Dedifferentiated amniotic fluid mesenchymal stem cell (primary cell): ENCODE measurements at regions not wholly inside any gene's neighbourhood (a gene's known extent, or its start where the extent isn't known, plus 50 kb on each side); places are given as distances from the start of the nearest gene placed in this dataset.
A peak's percentile ranks its signal among the peaks of the same experiment; 100 is the strongest.

ENCODE experiments used
- DNase-seq: peaks from one replicate; pipeline ENCODE4 v3.0.0-alpha.2; 2016; ENCODE audit errors: extremely low spot score

DNA sequence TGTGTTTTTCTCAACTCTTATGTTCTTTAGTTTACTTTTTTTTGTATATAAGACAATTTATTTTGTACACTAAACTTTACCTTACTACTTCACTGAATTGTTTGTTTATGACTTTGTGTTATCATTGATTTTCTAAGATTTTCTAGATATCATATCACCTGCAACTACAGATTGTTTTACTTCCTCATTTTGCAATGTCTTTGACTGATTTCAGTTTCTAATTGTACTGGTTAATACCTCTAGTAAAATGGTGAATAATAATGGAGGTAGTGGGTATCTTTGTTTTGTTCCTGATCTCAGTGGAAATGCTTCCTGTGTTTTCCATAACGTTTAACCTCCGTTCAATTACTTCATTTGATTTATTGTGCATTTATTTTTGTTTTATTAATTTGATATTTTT is 490.2 kb downstream of the TLL1 start:
- no peak for DNase-seq

DNA sequence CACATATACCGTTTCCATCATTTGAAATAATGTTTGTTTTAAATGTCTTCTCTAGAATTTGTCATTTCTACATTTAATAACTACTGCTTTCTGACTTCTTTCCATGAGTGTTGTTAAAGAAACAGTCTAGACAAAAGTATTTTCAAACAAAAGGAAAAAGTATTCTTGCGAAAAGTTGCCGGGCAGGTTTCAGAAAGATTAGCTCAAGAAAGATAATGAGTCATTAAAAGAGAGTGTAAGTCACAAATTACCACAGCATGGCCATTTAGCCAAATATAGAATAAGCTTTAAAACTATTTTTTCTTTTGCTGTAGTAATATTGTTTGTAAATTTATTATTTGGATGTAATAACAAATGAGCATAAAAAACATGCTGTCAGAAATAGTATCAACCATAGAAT is 493.0 kb downstream of the TLL1 start:
- no peak for DNase-seq

DNA sequence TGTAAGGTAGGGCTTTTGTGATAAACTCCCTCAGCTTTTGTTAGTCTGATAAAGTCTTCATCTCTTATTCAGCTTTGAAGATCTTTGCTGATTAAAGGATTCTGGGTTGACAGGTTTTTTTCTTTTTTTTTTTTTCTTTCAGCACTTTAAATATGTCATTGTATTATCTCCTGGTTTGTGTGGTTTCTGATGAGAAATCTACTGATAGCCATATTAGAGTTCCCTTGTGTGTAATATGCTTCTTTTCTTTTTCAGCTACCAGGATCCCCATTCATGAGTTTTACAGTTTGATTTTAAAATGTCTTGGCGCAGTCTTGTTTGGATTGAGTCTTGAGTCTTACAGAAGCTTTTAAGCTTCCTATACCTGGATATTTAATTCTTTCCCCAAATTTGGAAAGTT is 504.5 kb downstream of the TLL1 start:
- no peak for DNase-seq

DNA sequence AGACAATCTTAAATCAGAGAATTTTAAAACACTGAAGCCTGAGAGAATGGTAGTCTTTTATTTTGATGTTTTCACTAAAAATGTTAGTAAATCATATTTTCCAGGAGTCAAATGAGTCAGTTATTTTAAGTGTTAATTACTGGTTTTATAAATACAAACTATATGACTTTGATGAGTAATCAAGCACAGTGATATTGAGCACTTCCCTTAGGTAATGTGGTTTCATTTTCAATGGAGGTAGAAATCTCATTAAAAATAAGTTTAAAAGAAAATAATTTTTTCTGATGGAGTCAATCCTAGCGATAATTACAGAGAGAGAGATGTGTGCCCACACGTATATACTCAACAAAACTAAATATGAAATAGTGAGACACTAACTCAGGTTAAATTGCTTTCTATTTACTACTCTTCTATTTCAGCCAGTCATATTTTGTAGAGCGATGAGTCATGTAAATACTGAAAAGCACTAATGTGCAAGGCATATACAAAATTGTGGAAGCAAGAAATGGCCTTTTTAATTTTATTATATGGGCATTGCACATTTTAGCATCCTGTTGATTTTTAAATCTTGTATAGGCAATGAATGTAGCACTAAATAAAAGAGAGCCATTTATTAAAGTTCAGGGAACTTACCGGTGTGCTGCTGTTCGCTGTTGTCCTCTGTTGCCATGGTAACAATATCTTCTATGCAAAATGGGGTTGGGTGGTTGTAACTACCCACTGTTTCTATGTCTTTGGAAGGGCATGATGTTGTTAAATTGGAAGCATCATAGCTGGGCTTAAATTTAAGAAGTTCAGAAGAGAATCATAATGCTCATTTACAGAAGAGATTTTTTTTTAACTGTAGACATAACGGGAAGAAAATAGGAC is 513.7 kb downstream of the TLL1 start:
- no peak for DNase-seq

DNA sequence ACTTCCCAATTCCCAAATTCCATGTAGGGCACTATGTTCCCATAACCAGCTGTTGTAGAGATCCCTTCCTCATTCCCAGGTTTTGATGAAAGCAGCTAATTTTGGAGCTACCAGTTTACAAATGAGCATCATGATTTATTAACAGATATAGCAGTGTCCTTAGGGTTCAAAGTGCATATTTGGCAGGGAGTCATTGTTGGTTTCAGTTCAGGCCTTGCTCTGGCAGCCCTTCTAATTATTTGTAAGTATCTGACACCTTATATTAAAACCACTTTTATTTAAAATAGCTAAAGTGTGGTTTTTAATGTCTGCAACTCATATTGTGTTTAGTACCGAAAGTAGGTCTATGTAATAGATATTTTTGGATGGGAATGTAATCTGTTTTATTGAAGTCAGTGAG is 518.5 kb downstream of the TLL1 start:
- DNase-seq, result no peak

DNA sequence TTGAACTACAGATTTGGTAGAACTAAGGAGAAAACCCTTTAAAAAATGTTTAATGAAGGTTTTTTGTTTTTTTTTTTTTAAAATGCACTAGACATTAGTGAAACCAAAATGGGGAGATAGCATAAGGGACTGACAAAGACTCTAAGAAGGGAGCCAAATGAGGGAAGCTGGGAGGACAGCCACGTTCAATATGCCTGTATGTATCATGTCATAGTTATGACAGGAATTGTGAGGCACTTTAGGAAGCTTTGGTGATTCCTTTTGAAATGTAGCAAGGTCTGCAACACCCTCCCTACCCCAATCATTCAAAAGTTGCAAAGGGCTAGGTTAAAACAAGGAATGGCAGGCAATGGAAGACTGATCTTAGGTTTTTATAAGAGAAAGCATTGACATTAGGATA is 526.0 kb downstream of the TLL1 start:
- no peak for DNase-seq

DNA sequence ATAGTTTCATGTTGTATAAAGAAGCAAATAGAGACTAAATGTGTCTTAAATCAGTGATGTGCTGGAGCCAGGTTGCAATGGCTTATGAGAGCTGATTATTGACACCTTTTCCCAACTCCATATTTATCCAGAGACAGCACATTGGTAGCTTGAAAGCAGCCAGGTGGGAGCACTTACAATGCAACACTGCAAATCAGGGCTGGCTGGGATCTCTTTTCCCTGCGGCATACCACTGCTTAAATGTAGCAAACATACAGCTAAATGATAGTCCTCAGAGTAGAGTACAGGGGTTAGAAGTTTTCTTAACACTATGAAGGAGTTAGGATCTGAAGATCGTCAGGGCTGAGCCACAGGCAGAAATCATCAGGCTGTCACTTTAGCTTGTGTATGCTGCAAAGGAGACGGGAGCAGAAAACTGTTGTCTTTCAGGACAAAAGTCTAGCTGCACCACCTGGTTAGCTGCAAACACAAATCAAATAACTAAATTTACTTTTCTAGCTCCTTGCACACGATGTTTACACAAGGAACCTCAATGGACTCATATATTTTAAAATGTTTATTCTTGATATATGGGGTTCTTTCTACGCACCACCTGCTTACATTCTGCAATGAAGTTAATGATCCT is 527.3 kb downstream of the TLL1 start:
- DNase-seq, result no peak

DNA sequence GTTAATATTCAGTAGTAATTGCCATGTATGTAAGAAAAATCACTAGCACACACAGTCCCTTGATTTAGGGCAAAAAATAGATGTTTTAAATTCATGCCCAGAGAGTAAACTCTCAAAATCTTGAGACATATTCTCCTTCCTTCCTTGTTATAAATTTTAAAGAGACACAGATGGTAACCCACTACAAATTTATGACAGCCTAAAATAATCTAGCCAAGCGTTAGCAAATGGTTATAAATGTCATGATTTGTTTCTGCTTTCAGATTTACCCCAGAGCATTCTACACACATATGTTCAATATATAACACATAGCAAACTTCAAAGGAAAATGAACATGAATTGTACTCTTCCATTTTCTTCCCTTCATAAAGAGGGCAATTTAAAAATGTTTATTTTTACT is 540.3 kb downstream of the TLL1 start:
- DNase-seq, result no peak

DNA sequence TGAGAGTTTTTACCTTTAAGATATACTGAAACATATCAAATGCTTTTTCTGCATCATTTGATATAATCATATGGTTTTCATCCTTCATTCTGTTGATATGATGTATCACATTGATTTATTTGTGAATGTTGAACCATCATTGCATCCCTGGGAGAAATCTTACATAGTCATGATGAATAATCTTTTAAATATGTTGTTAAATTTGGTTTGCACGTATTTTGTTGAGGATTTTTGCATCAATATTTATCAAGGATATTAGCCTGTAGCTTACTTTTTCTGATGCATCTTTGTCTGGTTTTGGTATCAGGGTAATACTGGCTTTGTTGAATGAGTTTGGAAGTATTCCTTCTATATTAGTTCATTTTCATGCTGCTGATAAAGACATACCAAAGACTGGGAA is 541.4 kb downstream of the TLL1 start:
- DNase-seq, result no peak

DNA sequence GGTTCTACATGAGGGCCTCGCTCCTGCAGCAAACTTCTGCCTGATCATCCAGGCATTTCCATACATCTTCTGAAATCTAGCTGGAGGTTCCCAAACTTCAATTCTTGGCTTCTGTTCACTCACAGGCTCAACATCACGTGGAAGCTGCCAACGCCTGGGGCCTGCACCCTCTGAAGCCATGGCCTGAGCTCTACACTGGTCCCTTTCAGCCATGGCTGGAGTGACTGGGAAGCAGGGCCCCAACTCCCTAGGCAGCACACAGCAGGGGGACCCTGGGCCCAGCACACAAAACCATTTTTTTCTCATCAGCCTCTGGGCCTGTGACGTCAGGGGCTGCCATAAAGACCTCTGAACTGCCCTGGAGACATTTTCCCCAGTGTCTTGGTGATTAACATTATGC is 542.7 kb downstream of the TLL1 start:
- DNase-seq, result no peak

DNA sequence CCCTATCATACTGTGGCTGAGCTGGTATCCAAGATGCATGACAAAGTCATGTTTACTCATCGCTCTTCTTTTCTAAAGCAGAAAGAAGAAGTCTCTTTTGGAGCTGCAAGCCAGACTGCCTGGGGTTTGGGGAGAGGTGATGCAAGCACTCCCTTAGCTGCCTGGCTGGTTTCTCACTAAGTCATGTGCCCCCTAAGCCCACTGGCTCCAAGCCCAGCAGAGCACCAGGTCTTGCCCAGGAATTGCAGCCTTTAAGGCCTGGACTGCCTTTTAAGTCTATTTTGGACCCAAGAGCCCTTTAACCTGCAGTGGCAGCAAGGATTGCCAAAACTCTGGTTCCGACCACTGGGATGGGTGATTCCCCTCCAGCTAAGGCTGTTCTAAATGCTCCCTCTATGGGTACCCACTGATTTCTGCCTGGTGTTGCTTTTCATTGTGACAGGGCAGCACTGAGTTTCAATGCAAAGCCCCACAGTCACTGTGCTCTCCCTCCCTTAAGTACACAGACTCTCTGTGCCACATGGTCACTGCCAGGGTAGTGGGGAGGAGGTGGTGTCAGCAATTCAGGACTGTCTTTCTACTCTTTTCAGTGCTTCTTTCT is 548.6 kb downstream of the TLL1 start:
- no peak for DNase-seq

DNA sequence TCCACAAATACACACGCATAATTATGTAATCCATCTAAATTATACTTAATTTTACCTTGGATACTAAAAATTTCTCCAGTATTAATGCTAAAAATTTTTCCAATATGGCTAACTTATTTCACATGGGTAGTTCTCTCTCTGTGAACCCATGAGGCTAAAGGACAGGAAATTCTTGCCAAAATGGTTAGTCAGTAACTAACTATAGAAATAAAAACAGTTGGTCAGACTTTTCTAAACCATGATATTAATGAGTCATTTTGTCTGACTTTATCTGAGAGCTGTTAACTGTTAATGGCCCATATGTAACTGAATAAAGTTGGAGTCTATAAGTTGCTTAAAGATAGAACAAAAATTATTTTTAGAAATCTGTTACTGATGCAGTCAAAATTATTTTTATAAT is 549.4 kb downstream of the TLL1 start:
- DNase-seq, result peak; percentile 36

DNA sequence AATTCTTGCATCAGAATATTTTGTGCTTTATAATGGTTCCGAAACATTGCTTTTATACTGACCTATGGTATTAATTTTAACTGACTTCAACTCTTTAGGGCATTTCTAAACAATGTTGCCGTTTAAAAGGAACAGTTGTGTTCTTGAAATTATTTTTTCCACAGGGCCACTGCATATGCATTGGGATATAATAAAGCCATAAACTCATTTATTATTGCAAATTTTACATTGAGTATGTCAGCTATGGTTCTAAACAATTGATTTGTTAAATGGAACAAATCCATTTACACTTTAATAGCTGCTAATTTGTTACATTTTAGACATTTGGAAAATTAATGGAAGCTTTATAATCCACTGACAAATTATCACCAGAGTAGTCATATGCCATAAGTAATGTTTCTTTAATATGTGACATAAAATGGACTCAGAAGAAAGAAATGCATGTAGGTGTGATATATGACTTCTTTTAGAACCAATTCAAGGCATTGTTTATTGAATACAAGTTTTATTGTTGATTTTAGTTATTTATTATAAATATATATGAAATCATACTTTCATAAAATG is 553.3 kb downstream of the TLL1 start:
- no peak for DNase-seq

DNA sequence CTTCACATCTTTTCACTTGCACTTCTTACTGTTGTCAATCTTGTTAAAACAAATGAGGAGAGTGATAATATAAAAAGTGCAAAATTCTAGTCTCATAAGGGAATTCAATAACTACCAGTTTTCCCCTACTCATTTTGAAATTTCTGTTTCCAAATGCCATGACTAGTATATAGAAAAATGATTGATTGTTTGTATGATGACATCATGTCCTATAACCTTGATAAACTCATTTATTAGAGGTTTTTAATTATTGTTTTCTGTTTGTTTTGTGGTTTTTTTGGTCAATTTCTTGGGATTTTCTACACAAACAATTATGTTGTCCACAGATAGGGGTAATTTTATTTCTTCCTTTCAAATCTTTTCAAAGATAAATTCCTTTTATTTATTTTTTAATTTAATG is 559.1 kb downstream of the TLL1 start:
- no peak for DNase-seq

DNA sequence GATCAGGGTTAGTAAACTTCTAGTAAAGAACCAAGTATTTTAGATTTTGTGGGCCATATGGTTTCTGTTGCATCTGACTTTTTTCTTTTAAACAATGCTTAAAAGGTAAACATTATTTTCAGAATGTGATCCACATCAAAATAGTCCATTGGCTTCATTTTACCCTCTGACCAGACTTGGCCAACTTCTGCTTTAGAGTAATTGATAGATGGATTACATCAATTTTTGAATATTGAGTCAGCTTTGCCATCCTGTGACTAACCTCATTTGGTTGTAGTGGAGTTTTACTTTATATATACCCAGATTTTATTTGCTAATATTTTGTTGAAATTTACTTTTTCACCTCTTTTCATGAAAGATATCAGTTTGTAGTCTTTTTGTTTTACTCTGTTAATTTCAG is 559.8 kb downstream of the TLL1 start:
- peak; percentile 28 for DNase-seq

DNA sequence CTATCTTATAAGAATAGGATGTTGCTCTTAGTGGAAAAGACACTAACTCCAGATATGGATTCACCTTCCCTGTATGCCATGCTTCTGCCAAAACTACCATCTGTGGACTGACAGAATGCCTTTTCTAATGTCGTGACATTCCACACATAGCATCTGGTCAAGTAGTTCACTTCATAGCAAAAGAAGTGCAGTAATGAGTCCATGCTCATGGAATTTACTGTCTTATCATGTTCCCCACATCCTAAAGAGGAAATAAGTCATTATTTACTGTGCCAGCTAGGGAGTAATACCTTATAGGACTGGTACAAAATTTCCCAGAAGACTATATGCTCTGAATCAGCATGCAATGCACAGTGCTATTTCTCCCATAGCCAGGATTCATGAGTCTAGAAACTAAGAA is 562.4 kb downstream of the TLL1 start:
- peak; percentile 49 for DNase-seq

DNA sequence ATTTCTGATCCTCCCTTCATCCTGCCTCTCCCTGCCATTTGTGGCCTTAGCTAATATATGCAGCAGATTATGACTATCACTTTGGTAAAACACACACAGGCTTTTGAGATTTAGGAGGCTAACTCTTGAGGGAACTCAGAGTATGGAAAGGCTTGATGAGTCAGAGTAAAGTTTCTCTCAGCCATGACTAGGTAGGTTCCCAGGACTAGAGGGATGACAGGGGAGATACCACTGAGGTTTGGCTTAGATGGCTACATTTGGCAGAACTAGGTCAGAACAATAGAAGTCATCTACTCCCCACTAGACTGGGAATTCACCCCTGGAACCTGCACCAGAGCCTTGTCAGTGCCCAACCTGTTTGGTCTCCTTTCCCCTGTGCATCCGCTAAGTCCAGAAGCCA is 585.7 kb downstream of the TLL1 start:
- DNase-seq, result no peak

DNA sequence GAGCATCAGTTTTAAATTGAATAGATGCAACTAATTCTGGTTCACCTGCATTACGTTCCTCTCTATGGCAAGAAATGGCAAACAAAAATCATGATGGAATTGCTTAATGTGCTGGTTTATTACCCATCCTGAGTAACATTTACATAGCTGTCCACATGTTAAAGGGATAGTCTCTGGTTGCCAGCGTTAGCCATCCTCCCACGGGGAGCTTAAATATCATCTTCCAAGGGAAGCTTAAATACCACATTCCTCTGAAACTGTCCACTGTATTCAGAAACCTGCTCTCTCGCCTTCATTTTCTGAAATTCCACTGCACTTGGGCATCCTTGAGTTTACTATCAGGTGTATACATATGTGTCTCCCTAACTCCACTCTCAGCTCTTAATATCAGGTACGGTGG is 586.6 kb downstream of the TLL1 start:
- DNase-seq, result no peak

DNA sequence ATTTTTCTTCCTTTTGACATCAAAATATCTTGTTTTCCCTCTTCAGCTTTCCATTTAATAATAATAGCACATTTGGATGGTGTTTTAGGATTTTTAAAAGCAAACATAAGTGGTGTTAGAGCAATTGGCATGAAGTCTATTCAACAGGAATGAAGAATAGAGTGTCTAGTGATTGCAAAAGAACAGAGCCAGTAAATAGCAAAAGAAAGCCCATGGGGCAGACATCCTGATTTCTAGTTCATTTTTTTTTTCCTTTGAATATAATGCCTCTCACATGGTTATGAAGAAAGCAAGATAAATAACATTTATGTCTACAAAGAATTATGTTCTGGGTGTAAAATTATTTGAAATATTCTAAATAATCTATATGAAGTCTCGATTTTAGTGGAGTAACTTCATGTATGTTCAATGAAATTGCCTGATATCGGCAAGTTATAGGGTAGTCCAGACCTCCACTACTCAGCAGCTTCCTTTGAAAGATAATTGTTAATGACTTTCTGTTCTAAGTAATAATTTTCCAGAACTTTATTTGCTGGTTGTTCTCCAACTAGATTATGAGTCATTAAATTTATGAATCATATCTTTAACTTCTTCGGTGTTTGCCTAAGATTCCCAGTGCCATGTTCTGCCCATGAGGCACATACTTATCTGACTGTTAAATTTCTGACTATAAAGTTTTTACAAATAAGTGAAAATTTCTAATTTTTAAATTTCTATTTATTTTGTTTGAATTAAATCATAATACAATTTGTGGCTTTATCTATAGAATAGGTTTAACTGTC is 587.9 kb downstream of the TLL1 start:
- DNase-seq, result no peak

DNA sequence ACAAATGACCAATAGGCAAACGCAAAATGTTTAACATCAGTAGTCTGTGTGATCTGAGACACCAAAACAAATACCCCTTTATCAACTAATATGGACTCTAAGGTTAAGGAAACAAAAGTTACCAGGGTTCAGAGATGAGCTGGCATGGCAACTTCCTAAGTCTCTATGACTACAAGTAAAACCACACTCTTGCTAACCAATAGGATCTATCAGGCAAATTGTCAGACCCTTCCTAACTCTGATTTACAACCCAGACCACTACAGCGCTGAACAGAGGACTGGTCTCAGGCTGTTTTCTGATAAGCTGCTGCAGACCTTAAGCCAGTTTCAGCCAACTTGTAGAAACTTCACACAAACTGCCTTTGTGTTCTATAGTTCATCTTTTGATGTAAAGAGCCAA is 608.0 kb downstream of the TLL1 start:
- no peak for DNase-seq

DNA sequence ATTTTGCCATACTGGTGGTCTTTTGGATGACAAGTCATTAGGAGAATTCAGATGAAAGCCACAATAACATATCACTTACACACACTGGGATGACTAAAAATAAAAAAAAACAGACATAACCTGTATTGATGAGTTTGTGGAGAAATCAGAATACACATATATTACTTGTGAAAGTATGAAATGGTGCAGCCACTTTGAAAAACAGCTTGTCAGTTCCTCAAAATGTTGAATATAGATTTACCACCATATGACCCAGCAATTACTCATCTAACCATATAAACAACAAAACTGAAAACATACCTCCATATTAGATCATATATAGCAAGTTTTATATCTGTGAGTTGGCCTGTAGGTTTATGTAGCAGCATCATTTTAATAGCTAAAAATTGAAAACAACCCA is 608.7 kb downstream of the TLL1 start:
- DNase-seq, result no peak

DNA sequence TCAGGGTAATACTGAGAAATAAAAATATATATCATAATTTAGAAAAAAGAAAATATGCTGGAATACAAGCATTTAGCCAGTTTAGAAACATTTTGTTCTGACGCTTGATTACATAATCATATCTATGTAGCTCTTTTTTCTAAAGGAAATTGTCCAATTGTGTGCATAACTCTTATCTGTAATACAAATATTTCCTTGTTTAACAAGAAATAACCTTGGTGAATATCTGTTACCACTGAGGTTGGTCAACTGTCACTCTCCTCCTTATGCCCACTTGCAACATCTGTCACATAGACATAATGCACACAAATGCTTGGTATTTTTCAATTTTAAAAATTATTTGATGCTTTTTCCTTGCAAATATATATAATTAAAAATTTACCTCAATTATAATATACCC is 609.7 kb downstream of the TLL1 start:
- DNase-seq, result no peak
